GM21515 (cell line): ENCODE measurements at regions not wholly inside any gene's neighbourhood (a gene's known extent, or its start where the extent isn't known, plus 50 kb on each side); places are given as distances from the start of the nearest gene placed in this dataset.

Experiments used
- ATAC-seq: cut with Tn5 transposase; IDR thresholded peaks from one replicate; pipeline ENCODE4 v1.9.1; 2021; ENCODE audit not compliant: unreplicated experiment

DNA sequence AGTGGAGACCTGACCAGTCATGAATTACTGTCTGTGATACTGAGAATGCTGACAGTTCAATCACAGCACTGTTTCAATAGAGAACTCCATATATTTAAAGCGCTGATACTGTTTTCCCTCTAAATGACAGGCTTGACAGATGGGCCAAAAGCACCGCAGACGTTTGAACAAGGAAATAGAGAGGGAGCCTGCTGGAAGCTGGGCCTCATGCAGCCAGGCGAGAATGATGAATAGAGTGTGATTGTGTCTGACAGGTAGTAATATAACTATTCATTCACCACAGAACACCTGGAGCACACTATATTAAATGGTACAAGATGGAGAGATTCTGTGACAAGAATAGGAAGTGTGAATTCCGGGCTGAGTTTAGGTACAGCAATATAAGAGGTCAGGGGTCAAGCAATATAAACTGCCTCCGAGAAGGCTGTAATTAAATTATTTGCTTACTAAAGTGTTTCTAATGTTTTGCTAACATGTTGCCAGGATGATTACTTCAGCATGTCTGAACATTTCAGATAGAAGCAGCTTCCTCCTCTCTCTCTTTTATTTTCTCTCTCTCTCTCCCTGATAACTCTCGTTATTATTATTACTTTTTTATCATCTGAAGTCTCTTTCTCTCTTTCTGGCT lies 297.7 kb downstream of the CSNK1G3 start:
- no peak for ATAC-seq

DNA sequence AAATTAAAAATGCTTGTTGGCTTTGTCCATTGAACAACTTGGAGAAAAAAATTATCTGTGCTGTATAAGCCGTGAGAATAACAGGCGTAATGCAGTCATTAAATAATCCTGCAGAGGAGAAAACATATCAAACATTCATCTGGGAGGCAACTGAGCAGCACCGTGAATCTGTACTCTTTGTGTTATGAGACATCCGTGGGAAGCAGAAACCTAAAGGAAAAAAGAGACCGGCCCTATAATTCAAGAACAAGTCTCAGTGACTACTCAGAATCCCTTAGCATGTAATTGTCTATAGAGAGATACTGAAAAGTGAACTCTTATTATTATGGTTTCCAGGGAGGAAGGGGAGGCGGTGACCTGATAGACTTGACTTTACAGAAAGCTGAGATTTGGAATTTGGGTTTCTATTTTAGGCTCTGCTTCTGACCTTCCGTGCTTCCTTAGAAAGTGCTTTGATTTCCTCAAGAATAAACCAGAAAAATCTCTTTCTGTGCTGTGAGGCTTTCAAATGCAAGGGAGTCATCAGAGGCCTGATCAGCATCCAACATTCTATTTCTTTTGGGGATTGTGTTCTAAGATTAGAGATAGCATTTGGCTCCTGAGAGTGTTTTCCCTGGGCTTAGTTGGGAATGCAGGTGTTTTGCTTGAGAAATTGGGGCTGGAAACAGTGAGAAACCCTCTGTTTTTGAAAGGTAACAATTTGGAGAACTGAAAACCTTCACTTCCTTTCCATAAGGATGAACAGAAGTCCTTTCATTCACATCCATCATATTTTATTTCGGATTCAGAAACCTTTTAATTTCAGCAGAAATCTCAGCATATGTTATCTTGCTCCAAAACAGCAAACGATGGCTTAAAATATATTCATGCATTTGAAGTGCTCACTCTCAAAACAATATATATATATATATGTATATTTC lies 296.7 kb downstream of the CSNK1G3 start:
- ATAC-seq = no peak

DNA sequence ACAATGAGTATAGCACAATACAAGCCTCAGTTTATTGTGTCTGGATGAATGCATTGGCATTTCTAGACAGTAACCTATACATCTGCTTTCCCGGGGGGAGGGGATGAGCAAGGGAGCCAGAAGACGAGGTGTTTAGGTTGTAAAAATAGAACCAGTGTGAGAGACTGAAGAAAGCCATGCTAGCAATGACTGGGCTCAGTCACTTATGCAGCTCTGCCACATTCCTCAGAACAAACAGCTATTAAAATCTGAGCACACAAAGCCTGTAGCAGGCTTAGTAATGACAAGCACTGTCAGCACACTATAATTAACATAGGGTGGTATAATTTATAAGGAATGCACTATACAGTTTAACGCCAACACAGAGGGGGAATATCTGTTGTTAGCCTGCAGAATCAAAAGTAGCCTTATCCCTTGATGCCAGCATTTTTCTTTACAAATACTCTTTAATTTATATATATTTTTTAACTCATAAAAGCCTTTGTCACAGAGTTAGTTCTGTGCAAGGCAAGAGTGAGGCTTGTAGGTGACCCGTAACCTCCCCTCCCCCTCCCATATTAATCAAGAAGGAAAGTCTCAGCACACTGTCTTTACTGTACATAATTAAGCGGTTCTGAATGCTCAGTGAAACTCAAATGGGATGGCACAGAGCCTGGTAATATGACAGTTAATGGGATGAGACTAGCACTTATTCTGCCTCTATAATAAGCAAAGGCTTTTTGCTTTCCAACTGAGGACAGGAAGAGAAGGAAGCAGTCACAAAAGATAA lies 295.4 kb downstream of the CSNK1G3 start:
- no peak for ATAC-seq

DNA sequence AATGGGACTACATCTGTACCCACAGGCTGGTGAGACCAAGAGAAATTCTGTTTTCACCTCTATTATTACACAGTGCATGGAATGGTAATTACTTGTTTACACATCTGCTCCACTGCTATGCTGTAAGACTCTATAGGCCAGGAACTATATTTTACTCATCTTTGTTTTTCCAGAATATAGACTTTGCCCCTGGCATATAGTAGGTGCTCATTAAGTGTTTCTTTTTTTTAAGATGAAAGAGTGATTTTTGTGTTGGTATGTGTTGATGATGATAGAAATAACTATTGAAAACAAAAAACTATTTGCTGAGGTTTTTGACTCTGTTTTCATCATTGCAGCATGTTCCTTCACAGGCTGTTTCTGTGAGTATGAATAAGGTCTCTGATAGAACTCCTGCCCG lies 294.7 kb downstream of the CSNK1G3 start:
- no peak for ATAC-seq

DNA sequence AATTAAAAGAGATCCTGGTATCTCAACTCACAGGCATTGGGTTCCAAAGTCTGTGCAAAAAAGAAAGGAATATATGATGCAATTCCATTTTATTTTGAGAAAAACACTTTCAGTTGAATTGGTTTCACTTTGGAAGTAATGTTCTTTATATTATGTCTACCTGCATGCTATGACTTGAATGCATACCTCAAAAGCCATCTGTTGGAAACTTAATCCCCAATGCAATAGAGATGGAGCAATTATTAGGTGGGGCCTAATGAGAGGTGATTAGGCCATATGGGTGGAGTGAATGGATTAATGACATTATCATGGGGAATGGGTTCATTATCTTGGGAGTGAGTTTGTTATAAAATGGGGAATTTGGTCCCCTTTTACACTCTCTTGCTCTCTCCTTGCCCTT lies 293.3 kb downstream of the CSNK1G3 start:
- ATAC-seq = no peak

DNA sequence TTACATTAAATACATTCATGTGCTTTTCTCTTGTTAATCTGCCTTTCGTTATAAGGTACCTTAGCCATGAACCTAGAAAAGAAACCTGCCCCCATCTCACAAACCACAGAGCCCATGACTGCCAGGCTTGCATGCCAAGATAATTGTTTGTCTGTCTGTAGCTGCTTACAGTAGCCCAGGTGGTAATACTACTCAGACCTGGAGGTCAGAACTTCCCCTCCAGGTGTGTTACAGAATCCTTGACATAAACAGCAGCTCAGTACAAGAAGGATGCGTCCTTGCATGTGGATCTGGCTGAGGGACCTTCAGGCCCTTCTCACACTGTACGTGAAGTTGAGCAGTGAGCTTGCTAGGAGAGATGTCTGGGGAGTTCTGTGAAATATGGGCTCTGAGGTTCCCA lies 291.4 kb downstream of the CSNK1G3 start:
- no peak for ATAC-seq

DNA sequence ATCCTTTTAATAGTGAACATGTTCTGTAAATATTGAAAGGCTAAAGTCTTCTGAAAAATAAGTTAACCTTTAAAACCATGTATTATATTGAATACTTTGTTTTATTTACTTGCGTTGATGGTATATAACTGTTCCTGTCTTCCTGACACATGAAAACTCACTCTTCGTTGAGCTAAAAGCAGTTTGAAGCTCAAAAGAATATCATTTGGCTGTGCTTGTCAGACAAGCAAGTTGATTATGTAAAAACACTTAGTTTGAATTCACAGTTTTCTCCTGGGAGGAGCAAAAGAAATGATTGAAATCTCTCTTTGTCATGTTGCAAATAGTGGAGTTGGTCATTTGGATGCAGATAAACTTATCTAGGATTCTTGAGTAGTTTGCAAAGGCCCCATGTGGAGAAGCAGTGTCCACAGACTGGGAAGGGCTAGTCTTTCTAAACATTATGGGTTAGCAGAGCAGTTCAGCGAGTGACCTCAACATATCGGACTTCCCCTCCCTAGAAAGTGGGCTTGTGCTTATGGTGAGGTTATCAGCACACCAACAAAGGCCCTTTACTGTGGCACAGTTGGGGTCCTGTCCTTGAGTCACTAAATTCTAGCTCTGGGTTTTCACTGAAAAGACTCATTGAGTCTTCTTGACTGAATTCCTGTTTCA lies 290.4 kb downstream of the CSNK1G3 start:
- no peak for ATAC-seq

DNA sequence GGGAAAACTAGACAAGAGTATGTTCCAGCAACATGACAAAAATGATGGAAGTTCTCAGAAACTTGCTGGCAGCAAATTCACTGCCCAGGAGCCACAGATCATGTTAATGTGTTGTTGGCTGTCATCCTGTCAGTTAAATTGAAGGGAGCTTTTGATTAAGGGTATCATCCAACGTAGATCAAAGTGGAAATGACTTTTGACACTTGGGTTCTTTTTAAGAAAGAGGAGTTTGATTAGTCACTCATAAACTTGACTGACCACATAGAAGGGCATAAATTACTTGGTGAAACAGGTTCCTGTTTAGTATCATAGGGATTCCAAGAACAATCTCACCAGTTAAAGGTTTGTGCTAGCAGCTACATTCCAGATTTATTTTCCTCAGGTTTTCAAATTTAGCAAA lies 288.7 kb downstream of the CSNK1G3 start:
- no peak for ATAC-seq

DNA sequence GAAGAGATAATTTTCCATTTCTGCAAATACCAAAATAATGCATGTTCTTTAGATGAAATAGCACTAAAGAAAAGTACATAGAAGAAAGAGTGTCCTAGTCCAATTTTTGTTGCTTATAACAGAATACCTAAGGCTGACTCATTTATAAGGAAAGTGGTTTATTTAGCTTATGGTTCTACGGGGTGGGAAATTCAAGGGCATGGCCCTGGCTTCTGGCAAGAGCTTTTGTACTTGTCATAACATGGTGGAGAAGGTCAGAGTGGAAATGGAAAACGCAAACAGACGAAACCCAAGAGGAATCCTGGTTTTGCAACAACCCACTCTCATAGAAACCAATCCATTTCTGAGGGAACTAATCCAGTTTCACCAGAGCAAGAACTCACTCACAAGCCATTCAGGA lies 283.7 kb downstream of the CSNK1G3 start:
- ATAC-seq = no peak

DNA sequence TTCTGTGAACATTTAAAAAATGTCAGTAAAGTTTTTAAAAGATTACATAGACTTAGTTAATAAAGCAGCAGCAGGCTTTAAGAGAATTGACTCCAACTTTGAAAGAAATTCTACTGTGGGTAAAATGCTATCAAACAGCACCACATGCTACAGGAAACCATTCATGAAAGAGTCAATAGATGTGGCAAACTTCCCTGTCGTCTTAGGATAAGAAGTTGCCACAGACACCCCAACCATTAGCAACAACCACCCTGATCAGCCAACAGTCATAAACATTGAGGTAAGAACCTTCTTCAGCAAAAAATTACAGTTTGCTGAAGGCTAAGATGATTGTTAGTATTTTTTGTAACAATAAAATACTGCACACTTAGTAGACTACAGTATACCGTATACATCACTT lies 278.2 kb downstream of the CSNK1G3 start:
- ATAC-seq = no peak

DNA sequence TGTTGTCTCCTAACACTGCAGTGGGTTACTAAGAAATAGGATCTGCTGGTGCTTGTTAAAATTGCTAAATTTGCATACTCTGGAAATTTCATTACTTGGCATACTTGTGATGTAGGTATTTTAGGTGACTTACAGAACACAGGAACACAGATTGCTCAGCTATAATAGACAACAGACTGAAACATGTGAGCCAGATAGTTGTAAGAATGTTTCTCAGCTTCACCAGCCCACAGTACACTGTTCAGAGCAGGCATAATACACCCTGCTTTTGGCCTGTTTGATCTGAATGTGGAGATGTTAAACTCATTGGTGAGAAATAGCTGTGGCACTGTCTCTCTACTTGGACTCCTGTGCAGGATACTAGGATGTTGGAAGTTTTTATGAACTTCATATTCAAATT lies 275.7 kb downstream of the CSNK1G3 start:
- ATAC-seq = no peak

DNA sequence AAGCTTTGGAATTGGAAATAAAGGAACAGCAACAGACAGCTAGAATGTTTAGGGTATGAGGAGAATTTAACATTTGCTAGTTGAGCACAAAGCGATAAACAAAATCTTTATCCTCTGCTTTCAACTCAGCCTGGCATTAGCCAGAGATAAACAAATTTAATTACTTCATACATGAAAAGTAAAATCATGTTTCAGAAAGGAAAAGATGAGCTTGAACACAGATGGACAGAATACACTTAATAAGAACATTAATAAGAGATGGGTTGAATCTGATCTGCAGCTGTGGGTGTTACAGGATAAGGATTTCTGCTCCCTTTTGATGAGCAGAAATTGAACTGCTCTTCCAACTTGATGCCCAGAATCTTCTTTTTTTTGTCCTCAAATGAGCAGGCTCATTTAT lies 275.2 kb downstream of the CSNK1G3 start:
- no peak for ATAC-seq

DNA sequence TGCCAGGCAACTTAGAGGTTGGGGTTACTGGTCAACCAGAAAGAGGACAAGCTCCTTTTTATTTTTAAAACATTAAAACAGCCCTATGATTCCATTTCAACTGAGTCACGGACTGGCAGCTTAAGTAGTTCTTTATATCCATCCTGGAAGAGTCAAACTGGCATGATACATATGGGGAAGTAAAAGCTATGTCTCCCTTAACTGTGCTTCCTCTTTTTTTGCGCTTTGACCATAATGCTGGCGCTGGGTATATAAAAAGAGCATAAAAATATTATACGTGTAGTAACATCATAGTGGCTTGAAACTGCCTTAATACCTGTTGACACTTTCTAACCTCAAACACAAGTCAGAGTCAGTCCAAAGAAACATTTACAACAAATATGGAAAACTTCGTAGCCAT lies 274.4 kb downstream of the CSNK1G3 start:
- ATAC-seq = no peak

DNA sequence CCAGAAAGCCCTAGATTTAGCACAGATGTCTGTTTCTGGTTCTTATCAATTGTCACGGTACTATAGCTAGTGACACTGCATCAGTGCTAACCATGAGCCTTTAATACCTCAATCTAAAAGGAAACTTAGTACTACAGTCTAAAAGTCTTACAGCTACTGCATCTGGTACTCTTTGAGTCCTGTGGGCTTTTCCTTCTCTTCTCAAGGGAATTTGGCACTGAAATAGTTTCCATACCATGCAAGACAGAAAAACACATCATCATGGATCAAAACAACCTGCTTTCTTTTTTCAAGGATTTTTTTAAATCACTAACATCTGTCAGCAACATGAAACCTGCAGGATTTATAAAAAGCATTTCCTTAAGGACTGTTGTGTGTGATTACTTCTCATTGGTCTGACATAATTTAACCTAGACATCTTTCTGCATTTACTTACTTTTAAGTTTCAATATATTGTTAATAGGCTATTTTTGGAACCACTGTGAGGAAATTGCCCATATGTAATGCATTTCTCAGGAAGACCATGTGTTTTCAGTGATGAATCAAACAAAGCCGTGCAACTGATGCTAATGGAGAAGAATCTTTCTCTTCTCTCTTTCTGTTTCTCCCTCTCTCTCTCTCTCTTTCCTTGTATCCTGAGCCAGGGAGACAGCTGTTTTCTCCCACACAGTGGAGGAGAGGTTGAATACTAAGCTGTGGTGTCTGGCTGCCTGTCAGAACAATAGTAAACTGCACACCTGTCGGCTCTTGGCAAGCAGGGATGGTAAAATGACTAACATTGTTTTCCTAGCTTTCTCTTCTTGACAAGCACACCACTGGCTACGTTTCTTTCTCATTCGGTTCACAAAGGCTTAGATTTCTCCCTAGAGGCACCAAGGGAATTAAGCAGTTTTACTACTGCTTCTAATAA lies 273.4 kb downstream of the CSNK1G3 start:
- ATAC-seq = no peak

DNA sequence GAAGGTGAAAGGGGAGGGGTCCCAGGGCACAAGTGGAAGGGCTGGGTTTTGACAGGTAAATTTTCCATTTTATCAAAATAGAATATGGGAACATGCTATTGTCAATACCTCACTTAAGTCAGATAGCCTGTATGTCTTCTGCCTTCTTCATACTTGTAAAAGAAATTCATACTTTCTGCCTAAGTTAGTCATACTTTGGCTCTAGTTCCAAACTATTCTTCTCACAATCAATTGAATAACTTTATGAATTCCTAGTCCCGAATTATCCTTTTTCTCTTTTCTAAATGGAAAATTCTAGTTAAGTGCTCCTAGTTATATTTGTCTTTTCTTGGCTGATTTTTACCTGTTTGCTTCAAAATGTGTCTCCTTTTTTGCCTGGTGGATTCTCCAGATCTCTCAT lies 271.4 kb downstream of the CSNK1G3 start:
- no peak for ATAC-seq

DNA sequence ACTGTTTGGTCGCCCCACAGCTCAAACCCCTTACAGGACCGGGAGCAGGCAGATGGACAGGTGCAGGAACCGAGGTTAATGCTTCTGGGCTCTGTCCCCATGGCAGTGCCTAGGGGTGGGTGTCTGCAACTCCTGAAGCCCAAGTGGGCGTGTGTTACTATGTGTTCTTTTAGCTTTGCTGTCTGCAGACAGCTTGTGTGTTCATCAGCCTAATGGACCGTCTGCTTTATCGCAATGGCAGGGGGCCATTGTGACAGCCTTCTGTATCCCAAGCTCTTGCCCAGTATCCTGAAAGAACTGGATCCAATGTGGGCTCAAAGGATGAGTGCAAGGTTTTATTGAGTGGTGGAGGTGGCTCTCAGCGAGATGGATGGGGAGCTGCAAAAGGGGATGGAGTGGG lies 266.7 kb downstream of the CSNK1G3 start:
- ATAC-seq = no peak

DNA sequence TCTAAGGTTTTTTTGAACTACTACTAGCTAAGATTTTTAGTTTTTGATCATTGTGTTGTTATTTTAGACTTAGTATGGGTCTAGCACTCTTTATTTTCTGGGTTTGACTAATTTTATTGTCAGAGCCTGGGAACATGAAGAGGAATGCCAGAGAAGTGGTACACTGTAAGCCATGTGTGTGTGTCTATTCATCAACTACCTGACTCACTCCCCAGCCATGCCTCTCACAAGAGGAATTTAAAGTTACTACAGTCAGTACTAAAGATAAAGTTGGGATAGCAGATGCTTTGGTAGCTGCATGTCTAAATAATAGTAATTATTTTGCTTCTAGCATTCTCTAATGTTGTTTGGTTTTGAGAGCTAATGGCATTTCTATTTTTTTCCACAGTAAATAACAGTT lies 264.8 kb downstream of the CSNK1G3 start:
- ATAC-seq = no peak

DNA sequence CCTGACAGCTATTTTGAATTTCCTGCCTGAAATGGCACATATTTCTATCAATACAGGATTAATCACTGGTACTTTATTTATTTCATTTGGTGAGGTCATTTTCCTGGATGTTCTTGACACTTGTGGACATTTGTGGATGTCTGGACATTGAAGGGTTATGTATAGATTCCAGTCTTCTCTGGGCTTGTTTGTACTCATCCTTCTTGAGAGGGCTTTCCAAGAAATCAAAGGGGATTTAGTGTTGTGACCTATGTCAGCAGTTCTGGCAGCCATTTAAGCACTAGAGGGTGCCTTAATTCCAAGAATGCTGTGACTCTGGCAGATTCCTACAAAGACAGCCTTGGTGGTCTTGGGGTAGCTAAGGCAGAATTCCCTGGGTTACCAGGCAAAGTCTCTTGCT lies 259.7 kb downstream of the CSNK1G3 start:
- ATAC-seq = no peak

DNA sequence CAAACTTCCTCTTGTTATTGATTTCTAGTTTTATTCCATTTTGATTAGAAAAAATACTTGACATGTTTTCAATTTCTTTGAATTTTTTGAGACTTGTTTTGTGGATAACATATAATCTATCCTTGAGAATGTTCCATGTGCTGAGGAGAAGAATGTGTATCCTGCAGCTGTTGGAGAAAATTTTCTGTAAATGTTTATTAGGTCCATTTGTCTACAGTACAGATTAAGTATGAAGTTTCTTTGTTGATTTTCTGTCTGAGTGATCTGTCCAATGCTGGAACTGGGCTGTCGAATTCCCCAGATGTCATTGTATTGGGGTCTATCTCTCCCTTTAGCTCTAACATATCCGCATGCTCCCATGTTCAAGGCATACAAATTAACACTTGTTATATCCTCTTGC lies 251.2 kb downstream of the CSNK1G3 start:
- no peak for ATAC-seq

DNA sequence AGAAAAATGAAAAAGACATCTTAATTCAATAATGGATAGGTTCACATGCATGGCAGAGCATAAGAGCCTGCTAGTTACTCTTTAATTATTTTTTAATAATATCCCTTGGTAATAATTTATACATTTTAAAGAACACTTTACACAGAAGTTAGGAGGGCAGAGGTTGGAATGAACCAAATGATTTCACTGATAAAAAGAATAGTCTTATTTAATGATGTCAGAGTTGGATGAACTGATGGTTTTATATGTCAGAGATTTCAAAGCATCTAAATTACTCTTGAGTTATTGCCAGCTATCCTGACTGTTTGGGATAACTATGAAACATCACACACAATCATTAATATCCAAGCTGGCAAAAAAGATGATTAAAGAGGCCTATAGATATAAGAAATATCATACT lies 244.8 kb downstream of the CSNK1G3 start:
- no peak for ATAC-seq
